Erythroblast (primary cell): ENCODE measurements at regions not wholly inside any gene's neighbourhood (a gene's known extent, or its start where the extent isn't known, plus 50 kb on each side); places are given as distances from the start of the nearest gene placed in this dataset.
A peak's percentile ranks its signal among the peaks of the same experiment; 100 is the strongest.

ENCODE experiments used
- DNase-seq, 2 experiments: peaks; one replicate each; lab custom pipeline; 2025; lab: John Stamatoyannopoulos, UW
- GATA1 ChIP-seq: IDR thresholded peaks from 2 replicates; pipeline ENCODE4 v1.6.1; 2011; ENCODE audit warnings: low read depth, mild to moderate bottlenecking, control low read depth, low read length, moderate library complexity
- POLR2A ChIP-seq: IDR thresholded peaks from 2 replicates; pipeline ENCODE4 v1.6.1; 2011; ENCODE audit warnings: mild to moderate bottlenecking, low read length

GRCh38 chr18:5611221-5611620, 67.4 kb upstream of the EPB41L3 start:
- TF ChIP-seq GATA1 (no peak), POLR2A (no peak)
- DNase-seq: no peak

GRCh38 chr18:5608846-5609245, 65.0 kb upstream of the EPB41L3 start:
- TF ChIP-seq POLR2A: no peak
- no peak for TF ChIP-seq GATA1
- no peak for DNase-seq

GRCh38 chr18:5606951-5607350, 63.2 kb upstream of the EPB41L3 start:
- no peak for TF ChIP-seq POLR2A
- no peak for TF ChIP-seq GATA1
- DNase-seq: no peak

GRCh38 chr18:5604778-5605177, 61.0 kb upstream of the EPB41L3 start:
- peak in 1 of 2 experiments; percentile 2 for DNase-seq
- no peak for TF ChIP-seq POLR2A
- no peak for TF ChIP-seq GATA1

GRCh38 chr18:5603153-5603552, 59.4 kb upstream of the EPB41L3 start:
- TF ChIP-seq GATA1 (no peak), POLR2A (no peak)
- no peak for DNase-seq

GRCh38 chr18:5601188-5601624, 57.4 kb upstream of the EPB41L3 start:
- no peak for DNase-seq
- TF ChIP-seq POLR2A (no peak), GATA1 (no peak)

GRCh38 chr18:5600378-5601071, 56.7 kb upstream of the EPB41L3 start:
- peak in 1 of 2 experiments; percentile 6 for DNase-seq
- TF ChIP-seq POLR2A: no peak
- TF ChIP-seq GATA1: no peak

GRCh38 chr18:5596585-5596984, 52.8 kb upstream of the EPB41L3 start:
- no peak for DNase-seq
- no peak for TF ChIP-seq POLR2A
- TF ChIP-seq GATA1: no peak
